GM19025 (cell line): ENCODE measurements at regions not wholly inside any gene's neighbourhood (a gene's known extent, or its start where the extent isn't known, plus 50 kb on each side); places are given as distances from the start of the nearest gene placed in this dataset.

ENCODE experiments used
- ATAC-seq: cut with Tn5 transposase; IDR thresholded peaks from one replicate; pipeline ENCODE4 v1.9.1; 2021; ENCODE audit warnings: mild to moderate bottlenecking, low read depth, moderate library complexity; ENCODE audit not compliant: unreplicated experiment

- no peak for ATAC-seq
Measured at GRCh38 chr20:16124911-16125776, 448.1 kb downstream of the KIF16B start.

GRCh38 chr20:16124491-16124890 is 448.8 kb downstream of the KIF16B start:
- ATAC-seq: no peak

GRCh38 chr20:16123623-16124022 is 449.6 kb downstream of the KIF16B start:
- no peak for ATAC-seq

GRCh38 chr20:16119909-16120308 is 453.3 kb downstream of the KIF16B start:
- ATAC-seq: no peak

GRCh38 chr20:16115911-16116552 is 457.2 kb downstream of the KIF16B start:
- ATAC-seq: no peak

GRCh38 chr20:16113736-16114135 is 459.5 kb downstream of the KIF16B start:
- ATAC-seq: no peak

- ATAC-seq: no peak
Measured at GRCh38 chr20:16111852-16112412, 461.3 kb downstream of the KIF16B start.

GRCh38 chr20:16111172-16111832 is 461.9 kb downstream of the KIF16B start:
- ATAC-seq: no peak

- no peak for ATAC-seq
Measured at GRCh38 chr20:16107172-16107870, 465.9 kb downstream of the KIF16B start.

- no peak for ATAC-seq
Measured at GRCh38 chr20:16106191-16106849, 466.9 kb downstream of the KIF16B start.

- no peak for ATAC-seq
Measured at GRCh38 chr20:16104783-16105182, 468.5 kb downstream of the KIF16B start.
